Skin epidermis (tissue), 12 donors: ENCODE measurements at regions not wholly inside any gene's neighbourhood (a gene's known extent, or its start where the extent isn't known, plus 50 kb on each side); places are given as distances from the start of the nearest gene placed in this dataset.
"Not testable (repeated sequence)": the region's sequence is repeated elsewhere in the genome, so short reads cannot be mapped to it uniquely, and the experiment has no call there.

Experiments used
- H3K27ac ChIP-seq, 21 experiments: fragments of 200-600 bp; sonication (generic) in 11 of 21; one replicate each; pipeline ENCODE4 v1.5.0; 2020; ENCODE audit warnings: mild to moderate bottlenecking in 3 of 21, inconsistent platforms in 2 of 21, moderate library complexity in 2 of 21
- H3K4me3 ChIP-seq, 7 experiments: fragments of 200-600 bp; sonication (generic) in 2 of 7; one replicate each; pipeline ENCODE4 v1.5.0; 2020; ENCODE audit warnings: inconsistent platforms in 2 of 7, mild to moderate bottlenecking in 2 of 7, moderate library complexity in 1 of 7

- Histone ChIP-seq H3K4me3 (no peak overlapping the region), H3K27ac (no peak overlapping the region)
Measured at GRCh38 chr1:189084811-189085210, 1392.9 kb downstream of the BRINP3 start.

DNA sequence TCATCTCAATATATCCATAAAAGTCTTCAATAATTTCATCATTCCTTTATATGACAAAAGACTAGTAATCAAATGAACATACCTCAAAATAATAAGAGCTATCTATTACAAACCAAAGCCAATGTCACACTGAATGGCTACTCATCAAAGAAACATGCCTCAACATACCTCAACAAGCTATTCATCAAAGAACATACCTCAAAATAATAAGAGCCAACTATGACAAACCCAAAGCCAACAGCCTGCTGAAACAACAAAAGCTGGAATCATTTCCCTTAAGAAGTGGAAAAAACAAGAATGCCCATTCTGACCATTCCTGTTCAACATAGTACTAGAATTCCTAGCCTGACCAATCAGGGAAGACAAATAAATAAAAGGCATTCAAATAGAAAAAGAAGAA is 1373.7 kb downstream of the BRINP3 start:
- Histone ChIP-seq H3K4me3 (no peak overlapping the region), H3K27ac (no peak overlapping the region)

DNA sequence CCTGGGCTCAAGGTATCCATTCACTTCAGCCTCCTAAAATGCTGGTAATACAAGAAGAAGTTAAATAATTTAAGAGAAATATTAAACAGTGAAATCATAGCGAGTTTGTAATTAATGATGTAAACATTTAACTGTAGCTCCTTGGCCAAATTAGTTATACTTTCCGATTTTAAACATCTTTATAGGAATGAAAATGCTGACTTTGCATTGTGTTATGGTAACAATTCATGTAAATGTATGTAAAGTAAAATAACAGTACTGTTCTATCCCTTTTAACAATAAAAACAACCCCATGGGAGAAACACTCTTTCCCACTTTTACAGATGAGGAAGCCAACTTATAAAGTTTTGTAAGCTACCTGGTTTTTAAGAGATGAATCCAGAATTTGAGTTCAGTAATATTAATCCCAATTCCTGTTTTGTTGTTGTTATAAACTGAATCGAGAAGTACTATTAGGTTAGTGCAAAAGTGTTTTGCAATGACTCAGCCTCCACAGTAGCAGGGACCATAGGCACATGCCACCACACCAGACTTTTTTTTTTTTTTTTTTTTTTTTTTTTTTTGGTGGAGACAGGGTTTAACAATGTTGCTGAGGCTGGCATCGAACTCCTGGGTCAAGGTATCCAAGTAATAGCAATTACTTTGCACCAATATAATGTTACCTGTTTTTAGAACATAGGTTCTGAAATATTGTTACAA is 1360.4 kb downstream of the BRINP3 start:
- no peak overlapping the region for H3K4me3 ChIP-seq
- H3K27ac ChIP-seq, result no peak overlapping the region

- no peak overlapping the region for H3K27ac ChIP-seq
- H3K4me3 ChIP-seq, result no peak overlapping the region
Measured at GRCh38 chr1:189121941-189122340, 1355.7 kb downstream of the BRINP3 start.

GRCh38 chr1:189125694-189126093 is 1352.0 kb downstream of the BRINP3 start:
- Histone ChIP-seq H3K4me3 (no peak overlapping the region), H3K27ac (no peak overlapping the region)

DNA sequence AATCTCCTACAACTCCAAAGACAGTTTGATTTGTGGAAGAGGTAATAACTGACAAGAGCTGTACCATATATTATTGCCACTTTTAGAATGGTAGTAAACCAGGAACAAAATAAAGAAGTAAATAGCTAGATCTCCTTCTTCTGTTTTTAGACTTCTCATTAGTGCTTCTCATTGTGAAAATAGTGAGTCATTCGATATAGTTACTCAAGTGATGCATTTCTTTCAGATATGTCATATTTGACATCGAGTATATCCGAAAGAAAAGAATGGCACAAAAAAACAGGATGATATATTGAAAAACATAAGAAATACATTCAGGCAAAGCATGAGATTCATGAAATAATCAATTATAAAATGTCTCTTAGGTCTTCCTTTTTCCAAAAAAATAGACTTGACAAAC is 1346.1 kb downstream of the BRINP3 start:
- Histone ChIP-seq H3K4me3 (no peak overlapping the region), H3K27ac (no peak overlapping the region)

DNA sequence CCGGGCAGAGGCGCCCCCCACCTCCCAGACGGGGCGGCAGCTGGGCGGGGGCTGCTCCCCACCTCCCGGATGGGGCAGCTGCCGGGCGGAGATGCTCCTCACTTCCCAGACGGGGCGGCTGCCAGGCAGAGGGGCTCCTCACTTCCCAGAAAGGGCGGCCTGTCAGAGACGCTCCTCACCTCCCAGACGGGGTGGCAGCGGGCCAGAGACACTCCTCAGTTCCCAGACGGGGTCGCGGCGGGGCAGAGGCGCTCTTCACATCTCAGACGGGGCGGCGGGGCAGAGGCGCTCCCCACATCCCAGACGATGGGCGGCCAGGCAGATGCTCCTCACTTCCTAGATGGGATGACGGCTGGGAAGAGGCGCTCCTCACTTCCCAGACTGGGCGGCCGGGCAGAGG is 1337.9 kb downstream of the BRINP3 start:
- H3K4me3 ChIP-seq, H3K27ac ChIP-seq: not testable (repeated sequence)

GRCh38 chr1:189141056-189141455 is 1336.6 kb downstream of the BRINP3 start:
- Histone ChIP-seq H3K27ac (no peak overlapping the region), H3K4me3 (no peak overlapping the region)

DNA sequence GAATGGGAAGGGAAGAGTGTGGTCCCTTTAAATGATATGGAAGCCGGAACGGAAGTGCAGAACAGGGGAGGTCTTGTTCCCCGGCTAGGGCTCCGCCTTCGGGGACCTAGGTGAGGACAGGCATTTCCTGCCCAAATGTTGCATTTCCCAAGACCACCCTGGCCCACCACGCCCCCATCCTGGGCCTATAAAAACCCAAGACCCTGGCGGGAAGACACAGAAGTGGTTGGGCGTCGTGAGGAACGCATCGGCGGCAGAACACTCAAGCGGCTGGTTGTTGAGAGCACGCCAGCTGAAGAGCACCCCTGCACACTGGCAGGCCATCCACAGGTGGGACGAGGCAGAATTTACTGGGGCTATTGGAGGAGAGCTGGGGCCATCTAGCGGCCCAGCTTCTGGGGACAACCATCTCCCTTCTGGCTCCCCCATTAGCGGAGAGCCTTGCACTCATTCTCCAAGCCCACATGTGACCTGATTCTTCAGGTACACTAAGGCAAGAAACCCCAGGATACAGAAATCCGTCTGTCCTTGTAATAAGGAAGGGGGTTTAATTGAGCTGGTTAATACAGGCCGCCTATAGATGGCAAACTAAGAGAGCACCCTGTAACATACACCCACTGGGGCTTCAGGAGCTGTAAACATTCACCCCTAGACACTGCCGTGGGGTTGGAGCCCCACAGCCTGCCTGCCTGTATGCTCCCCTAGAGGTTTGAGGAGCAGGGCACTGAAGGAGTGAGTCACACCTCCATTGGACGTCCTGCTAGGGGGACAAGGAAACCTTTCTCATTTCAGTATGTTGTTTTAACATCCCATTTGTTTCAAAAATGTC is 1327.9 kb downstream of the BRINP3 start:
- H3K4me3 ChIP-seq, result no peak overlapping the region
- H3K27ac ChIP-seq, result no peak overlapping the region

- Histone ChIP-seq H3K27ac (no peak overlapping the region), H3K4me3 (no peak overlapping the region)
Measured at GRCh38 chr1:189150624-189151023, 1327.0 kb downstream of the BRINP3 start.

- no peak overlapping the region for H3K27ac ChIP-seq
- H3K4me3 ChIP-seq, result no peak overlapping the region
Measured at GRCh38 chr1:189151361-189151760, 1326.3 kb downstream of the BRINP3 start.

DNA sequence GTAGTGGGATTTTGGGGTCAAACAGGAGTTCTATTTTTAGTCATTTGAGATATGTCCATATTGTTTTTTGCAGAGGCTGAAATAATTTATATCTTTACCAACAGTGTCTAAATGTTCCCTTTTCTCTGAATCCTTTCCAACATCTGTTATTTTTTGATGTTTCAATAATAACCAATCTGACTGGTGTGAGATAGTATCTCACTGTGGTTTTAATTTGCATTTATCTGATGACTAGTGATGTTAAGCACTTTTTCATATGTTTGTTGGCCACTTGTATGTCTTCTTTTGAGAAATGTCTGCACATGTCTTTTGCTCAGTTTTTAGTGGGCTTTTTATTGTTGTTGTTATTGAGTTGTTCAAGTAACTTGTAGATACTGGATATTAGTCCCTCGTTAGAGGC is 1325.0 kb downstream of the BRINP3 start:
- Histone ChIP-seq H3K27ac (no peak overlapping the region), H3K4me3 (no peak overlapping the region)

DNA sequence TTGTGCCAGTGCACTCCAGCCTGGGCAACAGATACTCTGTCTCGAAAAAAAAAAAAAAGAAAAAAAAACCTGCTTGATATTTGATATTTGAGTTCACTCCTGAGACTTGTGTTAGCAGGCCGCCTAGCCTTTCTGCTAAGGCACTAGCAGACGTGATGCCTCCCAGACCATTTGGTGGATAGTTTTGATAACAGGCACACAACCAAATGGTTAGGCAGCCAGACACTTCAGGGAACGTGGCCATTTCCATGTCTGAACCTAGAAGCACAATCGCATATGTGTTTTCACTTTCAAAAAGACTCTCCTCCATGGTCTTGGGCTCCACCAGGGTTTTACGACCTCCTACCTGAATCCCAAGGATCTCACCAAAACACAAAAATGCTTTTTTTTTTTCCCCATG is 1319.5 kb downstream of the BRINP3 start:
- Histone ChIP-seq H3K27ac (no peak overlapping the region), H3K4me3 (no peak overlapping the region)

DNA sequence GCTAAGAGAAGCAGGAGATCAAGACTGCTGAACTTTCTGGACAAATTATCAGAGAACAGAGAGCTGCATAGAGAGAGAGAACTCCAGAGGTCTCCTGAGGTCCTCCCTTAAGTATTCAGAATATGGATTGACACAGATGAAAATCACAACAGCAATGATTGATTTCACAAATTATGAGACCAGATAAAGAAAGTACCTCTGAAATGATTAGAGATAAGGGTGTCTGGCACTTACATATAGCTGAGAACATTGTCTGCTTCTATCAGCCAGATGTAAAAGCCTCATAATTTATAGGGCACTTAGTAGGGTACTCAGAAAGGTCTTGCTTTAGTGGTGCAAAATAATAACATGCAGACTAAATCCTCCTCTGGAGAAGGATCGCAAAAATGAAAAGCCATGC is 1301.8 kb downstream of the BRINP3 start:
- H3K4me3 ChIP-seq, result no peak overlapping the region
- no peak overlapping the region for H3K27ac ChIP-seq

GRCh38 chr1:189180057-189180456 is 1297.6 kb downstream of the BRINP3 start:
- H3K27ac ChIP-seq, result no peak overlapping the region
- H3K4me3 ChIP-seq, result no peak overlapping the region

DNA sequence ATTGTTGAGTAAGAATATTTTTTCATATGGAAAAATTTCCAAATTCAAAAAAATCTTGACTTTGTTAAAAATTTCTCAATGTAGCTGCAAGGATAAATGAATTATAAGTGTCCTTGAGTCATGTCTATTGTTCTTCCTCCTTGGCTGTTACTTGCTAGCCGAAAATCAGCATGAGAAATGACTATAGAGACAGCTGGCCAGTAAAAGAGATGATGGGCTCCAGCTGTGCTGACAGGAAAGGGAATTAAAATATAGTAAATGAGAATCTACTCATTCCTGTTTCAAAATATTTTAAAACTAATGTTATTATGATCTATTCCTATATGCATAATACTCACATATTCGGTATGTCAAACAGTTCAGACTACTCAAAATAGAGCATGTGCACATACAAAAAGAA is 1292.6 kb downstream of the BRINP3 start:
- Histone ChIP-seq H3K4me3 (no peak overlapping the region), H3K27ac (no peak overlapping the region)

- H3K4me3 ChIP-seq, result no peak overlapping the region
- H3K27ac ChIP-seq, result no peak overlapping the region
Measured at GRCh38 chr1:189192741-189193520, 1284.7 kb downstream of the BRINP3 start.

GRCh38 chr1:189205863-189206262 is 1271.8 kb downstream of the BRINP3 start:
- no peak overlapping the region for H3K27ac ChIP-seq
- no peak overlapping the region for H3K4me3 ChIP-seq

- Histone ChIP-seq H3K4me3 (no peak overlapping the region), H3K27ac (no peak overlapping the region)
Measured at GRCh38 chr1:189206617-189207016, 1271.0 kb downstream of the BRINP3 start.

DNA sequence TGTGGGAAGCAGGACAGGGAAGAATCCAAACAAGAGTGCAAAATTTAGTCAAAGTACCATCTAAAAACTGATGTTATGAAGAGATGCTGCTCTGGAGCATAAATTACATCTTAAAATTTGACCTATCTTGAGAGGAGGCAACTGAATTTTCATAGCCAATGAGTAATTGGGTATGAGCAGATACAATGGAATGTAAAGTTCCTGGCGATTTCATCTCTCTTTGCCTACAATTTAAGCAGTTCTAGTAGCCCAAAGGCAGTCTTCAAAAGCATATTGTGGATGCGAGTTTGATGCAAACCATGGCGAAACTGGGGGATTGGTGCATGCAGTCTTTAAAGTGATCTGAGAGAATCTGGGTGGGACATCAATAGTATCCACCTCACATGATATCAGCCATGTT is 1265.9 kb downstream of the BRINP3 start:
- H3K27ac ChIP-seq, result no peak overlapping the region
- no peak overlapping the region for H3K4me3 ChIP-seq

GRCh38 chr1:189212606-189213005 is 1265.1 kb downstream of the BRINP3 start:
- Histone ChIP-seq H3K4me3 (no peak overlapping the region), H3K27ac (no peak overlapping the region)
